ENCODE measurements at regions not wholly inside any gene's neighbourhood (a gene's known extent, or its start where the extent isn't known, plus 50 kb on each side); places are given as distances from the start of the nearest gene placed in this dataset.

GRCh38 chr22:49391436-49391835 lies 436.2 kb downstream of the BRD1 start:
- TF ChIP-seq CTCF (IDR thresholded peaks at IDR 0.05) (no peak), ZFX (IDR thresholded peaks at IDR 0.05; ENCODE audit: borderline replicate concordance) (no peak)
